ENCODE measurements at regions not wholly inside any gene's neighbourhood (a gene's known extent, or its start where the extent isn't known, plus 50 kb on each side); places are given as distances from the start of the nearest gene placed in this dataset.
A peak's percentile ranks its signal among the peaks of the same experiment; 100 is the strongest.

DNA sequence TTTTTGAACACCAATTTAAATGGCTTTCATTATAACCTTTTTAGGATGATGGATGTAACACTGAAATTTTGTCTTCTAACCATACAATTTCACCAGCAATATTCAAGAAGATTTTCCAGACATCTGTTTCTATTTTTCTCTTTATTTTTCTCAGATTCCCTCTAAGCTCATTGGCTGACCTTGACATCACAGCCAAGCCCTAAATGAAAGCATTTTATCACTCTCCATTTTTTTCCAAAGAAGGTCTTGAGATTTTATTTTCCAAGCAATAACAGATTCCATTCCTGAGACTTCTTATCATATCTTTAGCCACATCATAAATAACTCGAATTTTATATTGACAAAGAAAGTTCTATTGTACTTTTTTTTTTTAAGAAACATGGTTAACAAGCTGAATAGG is 392.6 kb upstream of the THBS1 start:
- Histone ChIP-seq H3K4me3 (ENCODE audit: low read depth, low read length) (no peak overlapping the region), H3K4me1 (ENCODE audit: control insufficient read depth in 1 of 2, insufficient read depth in 2 of 2, low read length in 2 of 2) (peaks cover 2 to 3% of the 10 kb centered on the region in 2 experiments), H3K4me2 (ENCODE audit: low read length) (no peak overlapping the region), H3K79me2 (ENCODE audit: control insufficient read depth, insufficient read depth, low read length, poor library complexity) (no peaks in the 10 kb centered on the region), H3K79me1 (ENCODE audit: low read length) (peaks cover 6% of the 10 kb centered on the region), H3K18ac (ENCODE audit: low read length) (no peak overlapping the region), H4K8ac (ENCODE audit: low read depth, low read length) (no peak overlapping the region), H2BK5ac (ENCODE audit: low read depth, low read length, poor library complexity) (no peak overlapping the region), H2AK5ac (ENCODE audit: low read length) (no peak overlapping the region), H4K12ac (ENCODE audit: low read depth, low read length) (no peak overlapping the region), H3K9ac (ENCODE audit: low read length) (no peak overlapping the region), H4K91ac (ENCODE audit: low read depth, low read length) (no peak overlapping the region), H3K9me3 (ENCODE audit: insufficient read depth, low read depth, low read length) (no peaks in the 10 kb centered on the region), H3K23ac (ENCODE audit: low read length) (no peak overlapping the region), H3K27ac (ENCODE audit: low read depth, low read length) (no peak overlapping the region), H3K36me3 (ENCODE audit: control insufficient read depth in 1 of 2, insufficient read depth in 2 of 2, low read length in 2 of 2) (no peaks in the 10 kb centered on the region), H2BK12ac (ENCODE audit: low read length) (no peak overlapping the region), H2BK120ac (ENCODE audit: insufficient read depth, low read length, poor library complexity) (no peak overlapping the region), H3K27me3 (ENCODE audit: insufficient read depth, low read length) (no peaks in the 10 kb centered on the region), H3K4ac (ENCODE audit: low read depth, low read length) (no peak overlapping the region), H2AFZ (ENCODE audit: insufficient read depth, low read length, poor library complexity) (no peak overlapping the region), H3K14ac (ENCODE audit: low read length) (no peak overlapping the region)
- no peak for DNase-seq
- WGBS (ENCODE audit: extremely low coverage, insufficient coverage, insufficient read length): no CpG with 5 or more reads among the region's 1 CpG

DNA sequence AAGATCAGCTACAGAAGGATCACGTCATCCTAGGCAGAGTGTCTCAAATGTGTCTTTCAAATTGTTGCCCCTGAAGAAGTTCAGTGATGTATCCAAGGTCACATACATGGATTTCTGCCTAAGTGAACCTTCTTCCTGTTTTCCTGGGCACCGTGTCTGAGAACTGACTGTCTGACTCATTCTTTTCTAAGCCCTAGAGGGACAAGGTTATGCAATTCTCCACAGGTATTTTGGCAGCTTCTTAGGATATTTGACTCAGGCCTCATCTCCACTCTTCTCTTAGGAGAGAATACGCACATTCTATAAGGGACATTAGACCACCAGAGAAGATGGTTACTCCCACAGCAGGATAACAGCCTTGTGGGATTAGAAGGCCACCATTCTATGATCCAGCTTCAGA is 391.9 kb upstream of the THBS1 start:
- Histone ChIP-seq H2AK5ac (ENCODE audit: low read length) (no peak overlapping the region), H3K27ac (ENCODE audit: low read depth, low read length) (no peak overlapping the region), H3K79me2 (ENCODE audit: control insufficient read depth, insufficient read depth, low read length, poor library complexity) (no peaks in the 10 kb centered on the region), H3K9ac (ENCODE audit: low read length) (no peak overlapping the region), H4K8ac (ENCODE audit: low read depth, low read length) (no peak overlapping the region), H3K27me3 (ENCODE audit: insufficient read depth, low read length) (no peaks in the 10 kb centered on the region), H3K18ac (ENCODE audit: low read length) (no peak overlapping the region), H3K79me1 (ENCODE audit: low read length) (peaks cover 7% of the 10 kb centered on the region), H3K9me3 (ENCODE audit: insufficient read depth, low read depth, low read length) (no peaks in the 10 kb centered on the region), H4K12ac (ENCODE audit: low read depth, low read length) (no peak overlapping the region), H3K4ac (ENCODE audit: low read depth, low read length) (no peak overlapping the region), H3K4me1 (ENCODE audit: control insufficient read depth in 1 of 2, insufficient read depth in 2 of 2, low read length in 2 of 2) (peaks cover 2 to 3% of the 10 kb centered on the region in 2 experiments), H2BK120ac (ENCODE audit: insufficient read depth, low read length, poor library complexity) (no peak overlapping the region), H2BK12ac (ENCODE audit: low read length) (no peak overlapping the region), H4K91ac (ENCODE audit: low read depth, low read length) (no peak overlapping the region), H3K36me3 (ENCODE audit: control insufficient read depth in 1 of 2, insufficient read depth in 2 of 2, low read length in 2 of 2) (no peaks in the 10 kb centered on the region), H3K14ac (ENCODE audit: low read length) (no peak overlapping the region), H2AFZ (ENCODE audit: insufficient read depth, low read length, poor library complexity) (no peak overlapping the region), H2BK5ac (ENCODE audit: low read depth, low read length, poor library complexity) (no peak overlapping the region), H3K23ac (ENCODE audit: low read length) (no peak overlapping the region), H3K4me2 (ENCODE audit: low read length) (no peak overlapping the region), H3K4me3 (ENCODE audit: low read depth, low read length) (no peak overlapping the region)
- no CpG with 5 or more reads among the region's 3 CpGs for WGBS (ENCODE audit: extremely low coverage, insufficient coverage, insufficient read length)
- peak; percentile 63 to 95 for DNase-seq

DNA sequence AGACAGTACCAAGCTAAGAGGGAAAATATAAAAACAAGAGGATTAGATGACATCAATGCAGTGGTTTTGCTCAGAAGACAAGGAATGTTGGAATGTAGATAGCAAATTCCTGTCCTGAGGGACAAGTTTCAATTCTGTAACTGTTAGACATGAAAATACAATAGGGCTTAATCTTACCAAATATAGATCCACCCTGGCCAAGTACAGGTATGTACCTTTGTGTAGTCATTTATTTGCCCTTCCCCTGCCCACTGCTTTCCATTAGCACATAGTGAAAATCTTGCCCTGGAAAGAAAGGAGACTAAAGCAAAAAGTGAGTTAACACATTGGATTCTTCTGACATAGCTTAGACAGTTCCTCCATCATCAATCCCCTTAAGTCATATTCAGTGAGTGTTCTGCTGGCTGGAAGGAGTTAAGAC is 389.0 kb upstream of the THBS1 start:
- Histone ChIP-seq H4K91ac (ENCODE audit: low read depth, low read length) (no peak overlapping the region), H3K4me2 (ENCODE audit: low read length) (no peak overlapping the region), H3K4ac (ENCODE audit: low read depth, low read length) (no peak overlapping the region), H4K12ac (ENCODE audit: low read depth, low read length) (no peak overlapping the region), H3K79me2 (ENCODE audit: control insufficient read depth, insufficient read depth, low read length, poor library complexity) (no peaks in the 10 kb centered on the region), H3K4me3 (ENCODE audit: low read depth, low read length) (no peak overlapping the region), H3K79me1 (ENCODE audit: low read length) (peaks cover 13% of the 10 kb centered on the region), H2BK12ac (ENCODE audit: low read length) (no peak overlapping the region), H3K14ac (ENCODE audit: low read length) (no peak overlapping the region), H2BK120ac (ENCODE audit: insufficient read depth, low read length, poor library complexity) (no peak overlapping the region), H3K27ac (ENCODE audit: low read depth, low read length) (peak overlapping the region; percentile 68), H3K18ac (ENCODE audit: low read length) (no peak overlapping the region), H3K36me3 (ENCODE audit: control insufficient read depth in 1 of 2, insufficient read depth in 2 of 2, low read length in 2 of 2) (no peaks in the 10 kb centered on the region), H2AFZ (ENCODE audit: insufficient read depth, low read length, poor library complexity) (no peak overlapping the region), H3K4me1 (ENCODE audit: control insufficient read depth in 1 of 2, insufficient read depth in 2 of 2, low read length in 2 of 2) (peaks cover 3 to 9% of the 10 kb centered on the region in 2 experiments), H2AK5ac (ENCODE audit: low read length) (no peak overlapping the region), H4K8ac (ENCODE audit: low read depth, low read length) (no peak overlapping the region), H3K9ac (ENCODE audit: low read length) (no peak overlapping the region), H3K23ac (ENCODE audit: low read length) (no peak overlapping the region), H3K9me3 (ENCODE audit: insufficient read depth, low read depth, low read length) (no peaks in the 10 kb centered on the region), H2BK5ac (ENCODE audit: low read depth, low read length, poor library complexity) (no peak overlapping the region), H3K27me3 (ENCODE audit: insufficient read depth, low read length) (no peaks in the 10 kb centered on the region)
- peak in 1 of 2 donors; percentile 67 for DNase-seq

DNA sequence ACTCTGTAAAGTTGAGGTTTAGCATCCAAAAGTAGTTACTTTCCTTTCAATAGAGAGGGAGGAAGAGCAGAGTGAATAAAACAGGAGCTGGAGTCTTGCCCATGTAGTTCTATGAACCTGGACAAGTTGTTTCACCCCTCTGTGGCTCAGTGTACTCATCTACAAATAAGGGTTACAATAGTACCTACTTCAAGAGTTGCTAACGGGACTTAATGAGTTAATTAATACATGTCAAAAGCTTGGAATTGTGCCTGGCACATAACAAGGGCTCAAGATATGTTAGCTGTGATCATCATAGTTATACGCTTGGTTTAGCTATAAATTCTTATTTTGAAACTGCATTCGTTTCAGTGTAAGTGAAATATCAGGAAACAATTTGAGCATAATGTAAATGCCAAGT is 388.5 kb upstream of the THBS1 start:
- no peak overlapping the region for H4K8ac ChIP-seq (ENCODE audit: low read depth, low read length)
- H3K36me3 ChIP-seq (ENCODE audit: control insufficient read depth in 1 of 2, insufficient read depth in 2 of 2, low read length in 2 of 2): no peaks in the 10 kb centered on the region
- H4K91ac ChIP-seq (ENCODE audit: low read depth, low read length): no peak overlapping the region
- peak in 1 of 2 donors; percentile 20 for DNase-seq
- no peak overlapping the region for H2BK5ac ChIP-seq (ENCODE audit: low read depth, low read length, poor library complexity)
- no peak overlapping the region for H3K23ac ChIP-seq (ENCODE audit: low read length)
- no peaks in the 10 kb centered on the region for H3K27me3 ChIP-seq (ENCODE audit: insufficient read depth, low read length)
- no peak overlapping the region for H4K12ac ChIP-seq (ENCODE audit: low read depth, low read length)
- H2BK12ac ChIP-seq (ENCODE audit: low read length): no peak overlapping the region
- no peak overlapping the region for H3K18ac ChIP-seq (ENCODE audit: low read length)
- no peak overlapping the region for H2AK5ac ChIP-seq (ENCODE audit: low read length)
- H3K4me3 ChIP-seq (ENCODE audit: low read depth, low read length): no peak overlapping the region
- no peaks in the 10 kb centered on the region for H3K79me2 ChIP-seq (ENCODE audit: control insufficient read depth, insufficient read depth, low read length, poor library complexity)
- no peak overlapping the region for H3K14ac ChIP-seq (ENCODE audit: low read length)
- no peak overlapping the region for H3K4me2 ChIP-seq (ENCODE audit: low read length)
- no peak overlapping the region for H2AFZ ChIP-seq (ENCODE audit: insufficient read depth, low read length, poor library complexity)
- WGBS (ENCODE audit: extremely low coverage, insufficient coverage, insufficient read length): no CpG with 5 or more reads among the region's 3 CpGs
- H3K4me1 ChIP-seq (ENCODE audit: control insufficient read depth in 1 of 2, insufficient read depth in 2 of 2, low read length in 2 of 2): peaks cover 3 to 9% of the 10 kb centered on the region in 2 experiments
- peak overlapping the region; percentile 29 for H3K27ac ChIP-seq (ENCODE audit: low read depth, low read length)
- H2BK120ac ChIP-seq (ENCODE audit: insufficient read depth, low read length, poor library complexity): no peak overlapping the region
- no peaks in the 10 kb centered on the region for H3K9me3 ChIP-seq (ENCODE audit: insufficient read depth, low read depth, low read length)
- H3K9ac ChIP-seq (ENCODE audit: low read length): no peak overlapping the region
- peaks cover 13% of the 10 kb centered on the region for H3K79me1 ChIP-seq (ENCODE audit: low read length)
- H3K4ac ChIP-seq (ENCODE audit: low read depth, low read length): no peak overlapping the region

Measured in trophoblast cell (in vitro differentiated cells and primary cell).